Cardiac fibroblast (primary cell): ENCODE measurements at regions not wholly inside any gene's neighbourhood (a gene's known extent, or its start where the extent isn't known, plus 50 kb on each side); places are given as distances from the start of the nearest gene placed in this dataset.

Source experiments
- DNase-seq, 2 donors: peaks; one replicate each; pipeline versions ENCODE4 v3.0.0 to v3.0.0-alpha.2; 2010; ENCODE audit warnings: low read depth in 2 of 2
- H3K4me3 ChIP-seq, 2 donors: replicated peaks in 1 of 2; 1 replicate in 1 of 2; 2 replicates in 1 of 2; pipeline ENCODE4 v1.5.1; 2011; ENCODE audit warnings: low read depth in 2 of 2, low read length in 2 of 2, mild to moderate bottlenecking in 2 of 2, moderate library complexity in 1 of 2
- TF ChIP-seq, protein P1 (sequence below): IDR thresholded peaks from one replicate; pipeline ENCODE4 v1.5.1; 2011; ENCODE audit warnings: low read depth, mild to moderate bottlenecking, low read length, inconsistent platforms

- TF ChIP-seq, protein P1, sequence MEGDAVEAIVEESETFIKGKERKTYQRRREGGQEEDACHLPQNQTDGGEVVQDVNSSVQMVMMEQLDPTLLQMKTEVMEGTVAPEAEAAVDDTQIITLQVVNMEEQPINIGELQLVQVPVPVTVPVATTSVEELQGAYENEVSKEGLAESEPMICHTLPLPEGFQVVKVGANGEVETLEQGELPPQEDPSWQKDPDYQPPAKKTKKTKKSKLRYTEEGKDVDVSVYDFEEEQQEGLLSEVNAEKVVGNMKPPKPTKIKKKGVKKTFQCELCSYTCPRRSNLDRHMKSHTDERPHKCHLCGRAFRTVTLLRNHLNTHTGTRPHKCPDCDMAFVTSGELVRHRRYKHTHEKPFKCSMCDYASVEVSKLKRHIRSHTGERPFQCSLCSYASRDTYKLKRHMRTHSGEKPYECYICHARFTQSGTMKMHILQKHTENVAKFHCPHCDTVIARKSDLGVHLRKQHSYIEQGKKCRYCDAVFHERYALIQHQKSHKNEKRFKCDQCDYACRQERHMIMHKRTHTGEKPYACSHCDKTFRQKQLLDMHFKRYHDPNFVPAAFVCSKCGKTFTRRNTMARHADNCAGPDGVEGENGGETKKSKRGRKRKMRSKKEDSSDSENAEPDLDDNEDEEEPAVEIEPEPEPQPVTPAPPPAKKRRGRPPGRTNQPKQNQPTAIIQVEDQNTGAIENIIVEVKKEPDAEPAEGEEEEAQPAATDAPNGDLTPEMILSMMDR, result no peak
- no peak for DNase-seq
- no peak overlapping the region for H3K4me3 ChIP-seq
These were observed 168.2 kb downstream of the ETV1 start for GRCh38 chr7:13821152-13821787.

GRCh38 chr7:13822678-13823077 lies 166.8 kb downstream of the ETV1 start:
- DNase-seq, result no peak
- no peak overlapping the region for H3K4me3 ChIP-seq
- TF ChIP-seq, protein P1, result no peak

- TF ChIP-seq, protein P1, result no peak
- no peak overlapping the region for H3K4me3 ChIP-seq
- peak in 1 of 2 donors; percentile 59 for DNase-seq
These were observed 162.7 kb downstream of the ETV1 start for GRCh38 chr7:13826752-13827151.

- TF ChIP-seq, protein P1, result no peak
- H3K4me3 ChIP-seq, result no peak overlapping the region
- DNase-seq, result peak in 1 of 2 donors; percentile 56
These were observed 161.8 kb downstream of the ETV1 start for GRCh38 chr7:13827716-13828115.

DNA sequence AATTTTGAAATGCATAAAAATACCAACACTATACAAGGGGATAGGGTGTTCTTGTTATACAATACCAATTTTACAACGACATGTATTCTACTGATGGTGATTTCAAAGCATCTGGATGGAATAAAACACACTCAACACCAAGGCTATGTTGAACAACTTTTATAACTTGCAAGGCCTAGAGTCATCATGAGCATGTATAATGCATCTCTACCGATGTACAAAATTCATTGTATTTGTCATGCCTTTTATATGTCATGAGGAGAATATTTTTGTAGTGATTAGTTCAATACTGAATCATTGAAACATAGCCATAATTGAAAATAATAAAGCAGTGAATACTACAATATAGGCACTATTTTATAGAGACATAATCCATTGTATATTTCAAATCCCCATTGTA lies 160.2 kb downstream of the ETV1 start:
- H3K4me3 ChIP-seq, result no peak overlapping the region
- TF ChIP-seq, protein P1, result no peak
- DNase-seq, result peak in 1 of 2 donors; percentile 67

- peak; percentile 86 to 97 for DNase-seq
- no peak overlapping the region for H3K4me3 ChIP-seq
- TF ChIP-seq, protein P1, result no peak
These were observed 159.3 kb downstream of the ETV1 start for GRCh38 chr7:13829914-13830900.
